ENCODE measurements at regions not wholly inside any gene's neighbourhood (a gene's known extent, or its start where the extent isn't known, plus 50 kb on each side); places are given as distances from the start of the nearest gene placed in this dataset.

GRCh38 chr11:70486731-70487130 lies 88.4 kb downstream of the CTTN start:
- no peak for DNase-seq

GRCh38 chr11:70487160-70487559 lies 88.8 kb downstream of the CTTN start:
- no peak for DNase-seq

GRCh38 chr11:70487756-70488155 lies 89.4 kb downstream of the CTTN start:
- no peak for DNase-seq

GRCh38 chr11:70488171-70488703 lies 89.9 kb downstream of the CTTN start:
- DNase-seq = no peak

GRCh38 chr11:70489276-70489675 lies 90.9 kb downstream of the CTTN start:
- no peak for DNase-seq

- DNase-seq = no peak
These were observed 91.9 kb downstream of the CTTN start for GRCh38 chr11:70490208-70490607.

GRCh38 chr11:70490723-70491558 lies 92.6 kb downstream of the CTTN start:
- no peak for DNase-seq

GRCh38 chr11:70491696-70492472 lies 93.6 kb downstream of the CTTN start:
- no peak for DNase-seq

- no peak for DNase-seq
These were observed 94.8 kb downstream of the CTTN start for GRCh38 chr11:70493089-70493474.

GRCh38 chr11:70493891-70494290 lies 95.6 kb downstream of the CTTN start:
- no peak for DNase-seq

GRCh38 chr11:70494559-70495350 lies 96.4 kb downstream of the CTTN start:
- no peak for DNase-seq

GRCh38 chr11:70495351-70496310 lies 97.3 kb downstream of the CTTN start:
- DNase-seq = no peak

GRCh38 chr11:70496591-70497535 lies 98.5 kb downstream of the CTTN start:
- DNase-seq = no peak

- no peak for DNase-seq
These were observed 99.3 kb downstream of the CTTN start for GRCh38 chr11:70497536-70498075.

GRCh38 chr11:70498171-70498571 lies 99.8 kb downstream of the CTTN start:
- no peak for DNase-seq

GRCh38 chr11:70498976-70499801 lies 100.9 kb downstream of the CTTN start:
- DNase-seq = no peak

- DNase-seq = no peak
These were observed 101.9 kb downstream of the CTTN start for GRCh38 chr11:70500076-70500847.

GRCh38 chr11:70501051-70501901 lies 102.9 kb downstream of the CTTN start:
- DNase-seq = no peak
